Left ventricle myocardium superior (tissue), 1 donor: ENCODE measurements at regions not wholly inside any gene's neighbourhood (a gene's known extent, or its start where the extent isn't known, plus 50 kb on each side); places are given as distances from the start of the nearest gene placed in this dataset.
"Not testable (repeated sequence)": the region's sequence is repeated elsewhere in the genome, so short reads cannot be mapped to it uniquely, and the experiment has no call there.

Experiments used
- ATAC-seq: fragments of 200-7000 bp; cut with Tn5 transposase; one replicate; pipeline ENCODE4 v1.9.1; 2020; ENCODE audit warnings: mild to moderate bottlenecking, moderate library complexity
- DNase-seq: peaks from one replicate; pipeline ENCODE4 v3.0.0-alpha.2; 2020
- intact Hi-C: fragments of 100-400 bp; cut with micrococcal nuclease; formaldehyde crosslinking; loops from one replicate; pipeline ENCODE4 v1.11.0; 2022
- donor health status: DM: no; HTN: yes; CAD: no; lungs with severe emphysema.

DNA sequence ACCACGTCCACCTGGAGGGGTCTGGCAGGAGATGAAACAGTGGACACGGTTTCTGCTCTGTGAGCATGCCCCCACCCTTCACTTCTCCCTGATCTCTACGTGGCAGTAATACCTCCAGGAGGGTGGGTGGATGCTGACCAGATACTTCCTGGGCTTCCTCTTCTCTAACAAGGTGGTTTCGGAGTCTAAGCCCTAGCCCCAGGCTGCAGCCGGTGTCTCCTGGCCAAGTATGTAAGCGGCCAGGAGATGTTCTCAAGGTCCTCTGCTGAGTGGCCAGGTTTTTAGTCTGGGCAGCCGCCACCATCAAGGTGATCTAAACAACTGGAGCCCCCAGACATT lies 101.8 kb upstream of the ASB18 start:
- intact Hi-C loops, result no loop called here
- no peak for ATAC-seq
- no peak for DNase-seq

- intact Hi-C loops, result no loop called here
- DNase-seq, result no peak
- ATAC-seq, result peak; percentile 22
Measured at GRCh38 chr2:236366397-236366796, 102.2 kb upstream of the ASB18 start.

- intact Hi-C loops, result no loop called here
- DNase-seq, result no peak
- no peak for ATAC-seq
Measured at GRCh38 chr2:236367506-236368289, 103.5 kb upstream of the ASB18 start.

- intact Hi-C loops, result no loop called here
- DNase-seq (peak; percentile 76), ATAC-seq (peak; percentile 38)
Measured at GRCh38 chr2:236369661-236370062, 105.5 kb upstream of the ASB18 start.

DNA sequence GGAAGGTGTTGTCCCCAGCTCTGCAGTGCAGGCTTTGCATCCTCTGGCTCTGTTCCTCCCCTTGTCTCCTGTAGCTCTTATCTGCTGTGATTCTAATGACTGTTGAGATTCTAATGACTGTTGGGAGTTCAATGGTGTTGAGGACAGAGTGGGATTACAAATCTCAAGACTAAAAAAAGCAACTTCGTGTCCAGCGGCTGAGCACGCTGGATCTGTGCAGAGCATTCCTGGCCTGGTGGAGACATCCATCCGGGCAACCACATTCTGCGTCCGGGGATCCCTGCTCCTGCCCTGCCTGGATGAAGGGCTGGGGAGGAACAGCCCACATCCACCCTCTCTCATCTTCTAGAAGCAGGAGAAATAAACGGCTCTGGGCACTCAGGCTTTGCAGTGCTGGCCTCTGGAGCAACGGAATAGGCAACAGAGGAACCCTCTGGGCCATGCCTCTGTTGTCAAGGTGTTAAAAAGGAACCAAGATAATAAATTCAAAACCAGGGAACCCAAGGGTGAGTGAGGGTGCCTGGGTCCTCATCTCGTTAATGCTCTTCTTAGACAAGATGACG lies 106.7 kb upstream of the ASB18 start:
- intact Hi-C loops, result no loop called here
- ATAC-seq (no peak), DNase-seq (no peak)

DNA sequence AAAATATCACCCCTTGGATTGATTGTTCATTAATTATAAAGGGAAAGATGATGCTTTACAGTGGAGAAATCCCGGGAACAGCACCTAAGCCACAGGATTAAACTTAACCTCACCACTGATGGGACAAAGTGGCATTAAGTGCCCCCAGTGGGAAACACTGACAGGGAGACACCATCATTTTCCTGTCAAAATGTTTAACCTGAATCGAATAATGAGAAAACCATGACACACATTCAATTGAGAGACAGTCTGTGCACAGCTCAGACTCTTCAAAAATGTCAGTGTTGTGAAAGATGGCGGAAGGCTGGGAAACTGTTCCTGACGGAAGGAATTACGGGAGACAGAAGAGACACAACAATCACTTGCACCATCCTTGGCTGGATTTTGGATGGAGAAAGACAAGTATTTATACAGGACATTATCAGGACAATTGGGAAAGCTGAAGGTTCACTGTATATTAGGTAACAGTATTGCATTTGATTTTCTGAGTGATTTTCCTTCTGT lies 111.8 kb upstream of the ASB18 start:
- DNase-seq (no peak), ATAC-seq (no peak)
- intact Hi-C loops, result no loop called here

DNA sequence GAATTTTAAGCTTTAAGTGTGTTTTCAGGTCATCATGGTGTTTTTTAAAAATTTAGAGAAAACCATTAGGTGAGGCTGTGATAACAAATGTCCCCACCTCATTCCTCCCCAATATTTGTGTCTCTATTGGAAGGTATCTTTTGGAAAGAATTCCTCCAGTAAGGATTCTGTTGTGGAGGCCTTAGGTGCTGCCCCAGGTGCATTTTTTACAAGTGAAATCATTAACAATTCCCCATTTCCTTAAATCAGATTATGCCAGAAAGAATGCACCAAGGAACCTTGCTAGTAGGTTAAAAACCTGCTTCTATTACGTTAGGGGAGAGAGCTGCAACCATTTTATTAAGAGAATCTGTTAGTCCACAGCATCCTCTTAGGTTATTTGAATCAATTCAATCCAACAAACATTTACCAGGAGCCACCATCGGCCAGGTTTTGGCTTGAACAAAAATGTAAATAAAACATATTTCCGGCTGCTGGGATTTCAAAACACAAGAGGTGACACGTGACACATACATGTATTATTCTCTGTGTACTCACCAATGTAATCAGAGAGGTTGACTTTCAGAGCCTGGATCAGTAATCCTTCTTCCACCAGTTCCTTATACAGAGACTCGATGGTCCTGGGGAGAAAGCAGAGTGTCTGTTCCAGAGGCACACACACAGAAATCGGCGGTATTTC lies 112.5 kb upstream of the ASB18 start:
- intact Hi-C loops, result no loop called here
- no peak for ATAC-seq

DNA sequence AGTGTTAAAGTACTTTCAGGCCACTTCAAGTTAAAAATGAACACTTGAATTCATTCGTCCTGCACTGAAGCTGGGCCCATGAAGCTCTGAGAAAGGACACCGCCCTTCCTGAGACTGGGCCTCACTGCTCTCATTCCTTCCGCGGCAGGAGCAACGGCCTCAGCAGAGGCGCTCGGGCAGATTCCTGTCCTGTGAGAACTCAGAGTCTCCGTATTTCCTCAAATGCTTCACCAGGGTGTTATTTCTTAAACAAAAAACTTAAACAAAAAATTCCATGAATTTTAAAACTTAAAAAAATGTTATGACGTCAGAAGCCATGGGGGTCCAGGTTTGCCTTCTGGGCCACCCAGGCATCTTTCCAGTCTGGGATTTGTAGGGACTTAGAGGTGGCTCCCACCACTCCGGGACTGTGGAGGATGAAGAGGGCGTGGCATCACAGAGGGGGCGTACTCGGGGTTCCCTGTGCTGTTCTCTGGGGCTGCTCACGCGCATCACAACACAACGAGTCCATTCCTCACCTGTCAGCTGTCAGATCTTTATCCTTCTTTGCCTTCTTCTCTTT lies 115.9 kb upstream of the ASB18 start:
- ATAC-seq (no peak), DNase-seq (no peak)
- intact Hi-C loops, result no loop called here

More for the DNA sequence above, 112.5 kb upstream of the ASB18 start:
- DNase-seq, result no peak

- DNase-seq, intact Hi-C loops, ATAC-seq: not testable (repeated sequence)
Measured at GRCh38 chr2:236381253-236381652, 117.0 kb upstream of the ASB18 start.

DNA sequence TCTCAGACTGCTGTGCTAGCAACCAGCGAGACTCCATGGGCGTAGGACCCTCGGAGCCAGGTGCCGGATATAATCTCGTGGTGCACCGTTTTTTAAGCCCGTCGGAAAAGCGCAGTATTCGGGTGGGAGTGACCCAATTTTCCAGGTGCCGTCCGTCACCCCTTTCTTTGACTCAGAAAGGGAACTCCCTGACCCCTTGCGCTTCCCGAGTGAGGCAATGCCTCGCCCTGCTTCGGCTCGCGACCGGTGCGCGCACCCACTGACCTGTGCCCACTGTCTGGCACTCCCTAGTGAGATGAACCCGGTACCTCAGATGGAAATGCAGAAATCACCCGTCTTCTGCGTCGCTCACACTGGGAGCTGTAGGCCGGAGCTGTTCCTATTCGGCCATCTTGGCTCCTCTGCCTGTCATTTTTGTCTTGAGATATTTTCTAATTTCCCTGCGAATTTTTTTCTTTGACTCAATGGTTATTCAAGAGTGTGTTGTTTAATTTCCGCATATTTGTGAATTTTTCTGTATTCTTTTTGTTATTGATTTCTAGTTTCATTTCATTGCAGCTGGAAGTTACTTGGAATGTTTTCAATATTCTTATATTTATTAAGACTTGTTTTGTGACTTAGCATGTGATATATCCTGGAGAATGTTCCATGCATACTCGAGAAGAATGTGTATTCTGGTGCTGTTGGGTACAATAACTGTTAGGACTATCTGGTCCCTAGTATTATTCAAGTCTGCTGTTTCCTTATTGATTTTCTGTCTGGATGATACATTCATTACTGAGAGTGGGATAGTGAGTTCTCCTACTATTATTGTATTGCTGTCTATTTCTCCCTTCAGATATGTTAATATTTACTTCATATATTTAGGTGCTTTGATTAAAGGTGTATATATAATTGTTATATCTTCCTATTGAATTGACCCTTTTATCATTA lies 125.3 kb upstream of the ASB18 start:
- intact Hi-C loops, result not testable (repeated sequence)

DNA sequence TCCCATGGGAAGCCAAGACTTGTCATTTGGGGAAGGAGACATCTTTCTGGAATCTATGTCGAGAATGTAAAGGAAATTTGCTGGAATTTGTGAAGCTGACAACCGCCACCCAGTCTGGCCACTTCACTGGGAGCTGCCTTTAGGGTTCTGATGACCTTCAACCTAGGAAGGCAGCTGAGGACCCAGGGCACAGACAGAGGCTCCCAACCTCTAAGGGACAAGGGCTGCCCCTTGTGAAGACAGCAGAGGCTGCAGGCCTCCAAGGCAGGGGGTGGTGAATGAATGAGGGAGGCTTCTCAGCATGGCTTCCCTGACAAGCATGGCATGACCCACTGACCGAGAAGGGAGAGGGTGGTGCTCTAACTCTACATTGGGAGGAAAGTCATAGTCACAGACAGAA lies 128.9 kb upstream of the ASB18 start:
- no peak for ATAC-seq
- intact Hi-C loops, result no loop called here
- no peak for DNase-seq

More for the DNA sequence above, 125.3 kb upstream of the ASB18 start:
- DNase-seq, ATAC-seq: not testable (repeated sequence)

DNA sequence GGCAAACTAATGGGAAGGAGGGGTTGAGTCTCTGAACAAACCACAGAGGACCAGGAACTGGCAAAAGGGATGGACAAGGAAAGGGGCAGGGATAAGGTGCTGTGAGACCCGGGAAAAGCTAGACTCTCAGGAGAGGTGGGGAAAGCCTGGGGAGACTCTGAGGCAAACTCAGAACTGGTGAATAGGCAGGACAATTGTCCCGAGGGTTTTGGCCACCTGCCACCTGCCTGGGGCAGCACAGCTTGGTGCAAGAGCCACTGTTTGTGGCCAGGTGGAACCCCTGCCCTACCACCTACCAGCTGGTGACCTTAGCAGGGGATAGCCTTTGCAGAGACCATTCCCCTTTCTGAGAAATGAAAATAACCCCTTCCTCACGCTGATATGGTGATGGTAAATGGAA lies 129.4 kb upstream of the ASB18 start:
- DNase-seq (no peak), ATAC-seq (no peak)
- intact Hi-C loops, result no loop called here

GRCh38 chr2:236394571-236394970 lies 130.4 kb upstream of the ASB18 start:
- DNase-seq (no peak), ATAC-seq (no peak)

GRCh38 chr2:236395067-236395466 lies 130.9 kb upstream of the ASB18 start:
- no peak for DNase-seq
- intact Hi-C loops, result no loop called here
- no peak for ATAC-seq

More at GRCh38 chr2:236394571-236394970, 130.4 kb upstream of the ASB18 start:
- intact Hi-C loops, result no loop called here

DNA sequence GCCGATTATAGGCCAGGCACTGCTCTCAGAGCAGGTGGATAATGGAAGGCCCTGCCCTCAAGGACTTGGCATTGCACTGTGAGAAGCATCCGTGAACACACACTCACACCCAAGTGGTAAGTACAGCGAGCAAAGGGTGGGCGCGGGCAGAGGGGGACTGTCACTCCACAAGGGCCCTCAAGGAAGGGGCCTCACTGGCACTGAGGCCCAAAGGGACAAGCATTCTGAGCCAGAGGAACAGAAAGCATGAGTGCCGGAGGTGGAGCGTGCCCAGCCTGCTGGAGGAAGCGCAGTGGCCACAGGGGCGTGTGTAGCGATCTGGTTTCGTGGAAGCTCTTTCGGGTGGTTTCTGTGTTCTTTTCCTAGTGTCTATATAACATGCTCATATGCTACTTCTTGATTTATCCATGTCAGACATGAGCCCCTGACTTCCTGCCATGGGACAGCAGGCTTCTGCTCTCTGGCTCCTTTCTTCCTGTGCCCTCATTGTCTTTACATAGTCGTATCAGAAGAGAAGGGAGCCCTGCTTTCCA lies 132.7 kb upstream of the ASB18 start:
- ATAC-seq (no peak), DNase-seq (no peak)
- intact Hi-C loops, result no loop called here

DNA sequence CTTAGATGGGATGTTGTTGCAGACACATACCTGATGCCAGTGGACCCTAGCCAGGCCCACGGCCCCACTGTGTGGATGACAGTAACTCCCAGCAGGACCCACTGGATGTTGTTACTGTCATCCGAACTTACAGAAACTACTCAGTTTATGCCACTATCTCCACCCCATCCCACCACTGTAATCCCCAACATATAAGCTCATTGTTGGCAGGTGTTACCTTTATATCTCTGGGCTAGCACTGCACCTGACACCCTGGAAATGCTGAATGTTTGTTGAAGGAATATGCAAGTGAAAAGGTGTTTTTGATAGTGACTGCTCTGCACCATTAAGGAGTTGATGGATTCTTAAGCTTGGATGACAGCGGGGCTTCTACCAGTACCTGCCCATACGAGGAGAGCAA lies 133.5 kb upstream of the ASB18 start:
- intact Hi-C loops, result no loop called here
- no peak for DNase-seq
- ATAC-seq, result no peak

DNA sequence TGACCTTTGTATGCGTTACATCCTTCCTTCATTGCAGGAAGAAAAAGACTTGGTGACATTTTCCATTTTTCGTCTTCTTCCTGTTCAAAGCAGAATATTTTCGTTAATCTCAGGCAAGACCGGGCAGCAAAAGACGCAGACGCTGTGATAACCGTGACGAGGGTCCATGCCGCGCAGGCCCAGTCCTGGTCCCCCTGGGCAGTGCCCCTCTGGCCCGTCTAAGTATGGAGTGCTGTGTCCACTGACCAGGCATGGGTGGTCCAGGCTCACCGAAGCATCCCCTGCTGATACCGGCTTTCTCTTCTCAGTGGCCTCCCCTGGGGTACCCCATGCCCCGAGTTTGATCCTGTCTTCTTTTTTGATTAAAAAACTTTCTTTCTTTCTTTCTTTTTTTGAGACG lies 135.2 kb upstream of the ASB18 start:
- DNase-seq (no peak), ATAC-seq (no peak)
- intact Hi-C loops, result no loop called here

DNA sequence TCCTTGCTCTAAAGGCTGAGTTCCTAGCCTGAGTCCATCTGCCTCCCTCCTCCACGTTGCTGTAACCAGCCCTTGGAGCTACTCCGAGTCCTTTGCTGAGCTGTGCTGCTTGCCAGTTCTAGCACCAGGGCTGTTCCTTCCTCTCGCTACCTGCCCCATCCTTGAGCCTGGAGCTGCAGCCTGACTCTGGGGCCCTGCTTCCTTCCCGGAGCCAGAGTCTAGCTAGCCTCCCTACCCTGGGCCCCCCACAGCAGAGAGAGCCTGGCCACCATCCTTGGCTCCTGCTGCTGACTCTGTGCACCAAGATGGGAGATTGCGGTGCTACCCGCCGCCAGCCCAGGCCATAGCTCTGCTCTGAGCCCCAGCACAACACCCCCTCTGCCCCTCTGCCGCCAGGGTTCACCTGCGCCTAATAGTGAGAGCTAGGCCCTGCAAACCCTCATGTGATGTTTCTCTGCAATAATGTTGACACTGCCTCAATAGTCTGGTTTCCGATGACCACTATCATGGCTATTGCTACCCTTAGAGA lies 135.9 kb upstream of the ASB18 start:
- intact Hi-C loops, result no loop called here
- ATAC-seq, result no peak
- no peak for DNase-seq
